Natural killer cell (primary cell): ENCODE measurements at regions not wholly inside any gene's neighbourhood (a gene's known extent, or its start where the extent isn't known, plus 50 kb on each side); places are given as distances from the start of the nearest gene placed in this dataset.

Experiments
- ATAC-seq, 3 donors: fragments of 150-1000 bp in 2 of 3; fragments of 200-7000 bp in 1 of 3; cut with Tn5 transposase; 1 replicate in 1 of 3; 2 replicates in 2 of 3; pipeline ENCODE4 v1.10.0; 2021; ENCODE audit warnings: mild to moderate bottlenecking in 2 of 3, moderate library complexity in 2 of 3
- DNase-seq, 2 donors: peaks; one replicate each; pipeline versions ENCODE4 v3.0.0 to v3.0.0-alpha.2; 2013 to 2021; ENCODE audit warnings: mixed read lengths in 1 of 2
- H3K27ac ChIP-seq: one replicate; pipeline ENCODE4 v1.5.1; 2013; ENCODE audit warnings: mild to moderate bottlenecking, low read length
- H3K27me3 ChIP-seq: one replicate; pipeline ENCODE4 v1.6.1; 2013; ENCODE audit warnings: low read length; ENCODE audit not compliant: control insufficient read depth, insufficient read depth
- H3K36me3 ChIP-seq: one replicate; pipeline ENCODE4 v1.6.1; 2013; ENCODE audit warnings: low read length; ENCODE audit not compliant: control insufficient read depth, insufficient read depth
- H3K4me1 ChIP-seq: one replicate; pipeline ENCODE4 v1.6.1; 2013; ENCODE audit warnings: low read length; ENCODE audit not compliant: control insufficient read depth, insufficient read depth
- H3K4me3 ChIP-seq: one replicate; pipeline ENCODE4 v1.5.1; 2013; ENCODE audit warnings: low read length
- H3K9me3 ChIP-seq: one replicate; pipeline ENCODE4 v1.6.1; 2013; ENCODE audit warnings: low read length; ENCODE audit not compliant: control insufficient read depth, insufficient read depth
- H3K27ac Mint-ChIP-seq, 2 donors: one replicate each; pipeline ENCODE4 v1.8.0; 2022; ENCODE audit warnings: mild to moderate bottlenecking in 2 of 2, mixed read lengths in 2 of 2, moderate library complexity in 1 of 2
- H3K27me3 Mint-ChIP-seq, 2 donors: one replicate each; pipeline ENCODE4 v1.8.0; 2022; ENCODE audit warnings: low read depth in 2 of 2, mixed read lengths in 2 of 2
- H3K36me3 Mint-ChIP-seq: one replicate; pipeline ENCODE4 v1.8.0; 2022; ENCODE audit warnings: mixed read lengths
- H3K4me1 Mint-ChIP-seq, 2 donors: one replicate each; pipeline ENCODE4 v1.8.0; 2022; ENCODE audit warnings: mixed read lengths in 2 of 2
- H3K4me3 Mint-ChIP-seq: one replicate; pipeline ENCODE4 v1.8.0; 2022; ENCODE audit warnings: mild to moderate bottlenecking, moderate library complexity, mixed read lengths
- H3K9me3 Mint-ChIP-seq, 2 donors: one replicate each; pipeline ENCODE4 v1.8.0; 2022; ENCODE audit warnings: mixed read lengths in 2 of 2
- WGBS: methylation state at CpG from one replicate; pipeline ENCODE4 v1.1.7; 2013; ENCODE audit warnings: missing lambda C conversion rate; ENCODE audit not compliant: insufficient coverage; 5-methylcytosine and 5-hydroxymethylcytosine counted together
- intact Hi-C: fragments of 100-400 bp; cut with micrococcal nuclease; formaldehyde crosslinking; loops from one replicate; pipeline ENCODE4 v1.14.2; 2022
- TF ChIP-seq, protein P1 (sequence below): fragments of 200-600 bp; IDR thresholded peaks from one replicate; pipeline ENCODE4 v1.8.0; 2022; ENCODE audit warnings: antibody characterized with exemption

- TF ChIP-seq, protein P1, sequence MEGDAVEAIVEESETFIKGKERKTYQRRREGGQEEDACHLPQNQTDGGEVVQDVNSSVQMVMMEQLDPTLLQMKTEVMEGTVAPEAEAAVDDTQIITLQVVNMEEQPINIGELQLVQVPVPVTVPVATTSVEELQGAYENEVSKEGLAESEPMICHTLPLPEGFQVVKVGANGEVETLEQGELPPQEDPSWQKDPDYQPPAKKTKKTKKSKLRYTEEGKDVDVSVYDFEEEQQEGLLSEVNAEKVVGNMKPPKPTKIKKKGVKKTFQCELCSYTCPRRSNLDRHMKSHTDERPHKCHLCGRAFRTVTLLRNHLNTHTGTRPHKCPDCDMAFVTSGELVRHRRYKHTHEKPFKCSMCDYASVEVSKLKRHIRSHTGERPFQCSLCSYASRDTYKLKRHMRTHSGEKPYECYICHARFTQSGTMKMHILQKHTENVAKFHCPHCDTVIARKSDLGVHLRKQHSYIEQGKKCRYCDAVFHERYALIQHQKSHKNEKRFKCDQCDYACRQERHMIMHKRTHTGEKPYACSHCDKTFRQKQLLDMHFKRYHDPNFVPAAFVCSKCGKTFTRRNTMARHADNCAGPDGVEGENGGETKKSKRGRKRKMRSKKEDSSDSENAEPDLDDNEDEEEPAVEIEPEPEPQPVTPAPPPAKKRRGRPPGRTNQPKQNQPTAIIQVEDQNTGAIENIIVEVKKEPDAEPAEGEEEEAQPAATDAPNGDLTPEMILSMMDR = no peak
- no peak overlapping the region for H3K4me3 Mint-ChIP-seq
- H3K27me3 Mint-ChIP-seq = no peaks in the 10 kb centered on the region
- H3K9me3 Mint-ChIP-seq = peaks cover 6 to 8% of the 10 kb centered on the region in 2 donors
- 92% methylated on average over 5 of the region's 8 CpGs for WGBS
- H3K27me3 ChIP-seq = no peaks in the 10 kb centered on the region
- DNase-seq (no peak), ATAC-seq (no peak)
- no peaks in the 10 kb centered on the region for H3K36me3 Mint-ChIP-seq
- H3K36me3 ChIP-seq = no peaks in the 10 kb centered on the region
- intact Hi-C loops = no loop called here
- no peaks in the 10 kb centered on the region for H3K9me3 ChIP-seq
- H3K4me3 ChIP-seq = no peak overlapping the region
- no peaks in the 10 kb centered on the region for H3K4me1 Mint-ChIP-seq
- H3K4me1 ChIP-seq = no peaks in the 10 kb centered on the region
- H3K27ac ChIP-seq = no peak overlapping the region
- H3K27ac Mint-ChIP-seq = no peak overlapping the region
These were observed 483.3 kb downstream of the TUSC7 start for GRCh38 chr3:117192888-117193287.

DNA sequence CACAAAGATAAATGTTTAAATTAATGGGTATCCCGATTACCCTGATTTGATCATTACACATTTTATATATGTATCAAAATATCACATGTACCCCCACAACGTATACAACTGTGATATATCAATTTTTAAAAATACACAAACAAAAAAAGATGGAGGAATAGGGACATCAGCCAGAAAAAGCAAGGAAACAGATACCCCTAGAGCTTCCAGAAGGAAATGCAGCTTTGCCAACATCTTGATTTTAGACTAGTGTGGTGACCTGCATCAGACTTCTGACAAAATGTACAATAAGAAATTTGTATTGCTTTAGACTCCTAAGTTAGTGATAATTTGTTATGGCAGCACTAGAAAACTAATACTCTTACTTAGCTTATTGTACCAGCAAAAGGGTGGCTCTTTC lies 483.8 kb downstream of the TUSC7 start:
- Histone ChIP-seq H3K27me3 (no peaks in the 10 kb centered on the region), H3K4me3 (no peak overlapping the region), H3K9me3 (no peaks in the 10 kb centered on the region), H3K4me1 (no peaks in the 10 kb centered on the region), H3K27ac (no peak overlapping the region), H3K36me3 (no peaks in the 10 kb centered on the region)
- Mint-ChIP-seq H3K36me3 (no peaks in the 10 kb centered on the region), H3K27me3 (no peaks in the 10 kb centered on the region), H3K4me1 (no peaks in the 10 kb centered on the region), H3K4me3 (no peak overlapping the region), H3K27ac (no peak overlapping the region), H3K9me3 (peaks cover 6 to 8% of the 10 kb centered on the region in 2 donors)
- DNase-seq (no peak), ATAC-seq (no peak)
- WGBS = no CpG with 5 or more reads among the region's 2 CpGs
- TF ChIP-seq, protein P1 = no peak
- intact Hi-C loops = no loop called here

GRCh38 chr3:117195034-117195433 lies 485.5 kb downstream of the TUSC7 start:
- intact Hi-C loops = no loop called here
- H3K9me3 ChIP-seq = no peaks in the 10 kb centered on the region
- ATAC-seq (no peak), DNase-seq (no peak)
- Mint-ChIP-seq H3K4me3 (no peak overlapping the region), H3K27ac (no peak overlapping the region), H3K36me3 (no peaks in the 10 kb centered on the region), H3K9me3 (peaks cover 16 to 17% of the 10 kb centered on the region in 2 donors), H3K27me3 (no peaks in the 10 kb centered on the region), H3K4me1 (no peaks in the 10 kb centered on the region)
- TF ChIP-seq, protein P1 = no peak
- no peak overlapping the region for H3K27ac ChIP-seq
- no peak overlapping the region for H3K4me3 ChIP-seq
- H3K27me3 ChIP-seq = no peaks in the 10 kb centered on the region
- H3K36me3 ChIP-seq = no peaks in the 10 kb centered on the region
- no peaks in the 10 kb centered on the region for H3K4me1 ChIP-seq

DNA sequence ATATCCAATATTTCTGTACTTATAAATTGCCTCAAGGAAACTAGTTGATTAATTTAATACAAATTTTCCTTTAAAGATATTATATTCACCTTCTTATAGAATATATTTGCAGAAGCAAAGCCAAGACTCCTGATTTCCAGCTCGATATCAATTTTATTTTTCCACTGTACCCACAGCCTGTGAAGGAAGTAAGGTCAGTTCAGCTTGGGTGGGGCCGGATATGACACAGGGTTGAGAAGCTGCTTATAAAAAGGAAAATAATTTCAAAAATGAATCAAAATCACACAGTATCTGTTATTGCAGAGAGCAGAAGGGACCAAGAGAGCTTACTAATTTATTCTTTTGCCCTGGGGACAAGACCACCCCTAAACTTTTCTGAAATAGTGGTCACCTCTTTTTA lies 491.4 kb downstream of the TUSC7 start:
- ATAC-seq (no peak), DNase-seq (no peak)
- Histone ChIP-seq H3K4me1 (no peaks in the 10 kb centered on the region), H3K4me3 (no peak overlapping the region), H3K27ac (no peak overlapping the region), H3K27me3 (no peaks in the 10 kb centered on the region), H3K9me3 (no peaks in the 10 kb centered on the region), H3K36me3 (no peaks in the 10 kb centered on the region)
- WGBS = no CpG with 5 or more reads among the region's 2 CpGs
- no peaks in the 10 kb centered on the region for H3K36me3 Mint-ChIP-seq
- intact Hi-C loops = no loop called here
- H3K27me3 Mint-ChIP-seq = no peaks in the 10 kb centered on the region
- no peak overlapping the region for H3K4me3 Mint-ChIP-seq
- peaks cover 14 to 21% of the 10 kb centered on the region in 2 donors for H3K9me3 Mint-ChIP-seq
- H3K4me1 Mint-ChIP-seq = no peaks in the 10 kb centered on the region
- no peak overlapping the region for H3K27ac Mint-ChIP-seq
- TF ChIP-seq, protein P1 = no peak
